ENCODE measurements at regions not wholly inside any gene's neighbourhood (a gene's known extent, or its start where the extent isn't known, plus 50 kb on each side); places are given as distances from the start of the nearest gene placed in this dataset.

DNA sequence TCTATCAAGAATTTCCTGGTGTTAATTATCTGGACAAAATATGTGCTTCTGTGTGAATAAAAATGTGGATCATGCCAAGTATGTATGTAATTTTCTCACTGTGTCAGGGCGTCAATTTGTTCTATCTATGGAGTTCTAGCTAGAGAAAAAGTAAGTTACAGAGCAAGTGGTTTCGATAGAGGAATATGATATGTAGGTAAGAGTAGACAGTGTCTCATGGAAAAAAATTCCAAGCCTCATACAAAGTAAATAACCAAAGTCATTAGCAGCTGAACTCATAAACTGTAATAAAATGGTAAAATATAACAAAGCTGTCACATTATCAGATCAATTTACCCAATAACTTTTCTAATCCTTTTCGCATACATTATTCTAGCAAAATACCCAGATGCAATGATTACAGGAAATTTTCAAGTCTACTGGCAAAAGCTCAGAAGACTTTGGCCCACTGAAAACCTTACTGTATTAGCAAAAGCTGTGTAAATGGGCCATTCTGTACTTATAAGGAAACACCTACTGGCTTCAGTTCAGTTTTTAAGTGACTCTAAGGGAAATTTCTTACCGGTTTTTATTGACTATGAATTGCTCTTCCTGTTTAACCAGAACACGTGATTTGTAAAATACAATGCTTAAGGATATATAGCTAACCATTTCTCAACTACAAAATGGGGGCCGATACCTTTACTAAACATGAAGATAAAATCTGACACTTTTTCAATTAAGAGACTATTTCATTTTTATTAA lies 121.0 kb upstream of the ARSJ start:
- Histone ChIP-seq H3K36me3 (no peaks in the 10 kb centered on the region), H3K27me3 (no peaks in the 10 kb centered on the region), H3K4me3 (no peak overlapping the region), H3K9me3 (no peaks in the 10 kb centered on the region), H3K27ac (no peak overlapping the region), H3K4me1 (no peaks in the 10 kb centered on the region)
- TF ChIP-seq POLR2AphosphoS5 (IDR thresholded peaks at IDR 0.05; ENCODE audit: insufficient read depth in 1 of 2, low read depth in 1 of 2) (no peak), POLR2A (IDR thresholded peaks at IDR 0.05) (no peak)
- TF ChIP-seq, protein P1, sequence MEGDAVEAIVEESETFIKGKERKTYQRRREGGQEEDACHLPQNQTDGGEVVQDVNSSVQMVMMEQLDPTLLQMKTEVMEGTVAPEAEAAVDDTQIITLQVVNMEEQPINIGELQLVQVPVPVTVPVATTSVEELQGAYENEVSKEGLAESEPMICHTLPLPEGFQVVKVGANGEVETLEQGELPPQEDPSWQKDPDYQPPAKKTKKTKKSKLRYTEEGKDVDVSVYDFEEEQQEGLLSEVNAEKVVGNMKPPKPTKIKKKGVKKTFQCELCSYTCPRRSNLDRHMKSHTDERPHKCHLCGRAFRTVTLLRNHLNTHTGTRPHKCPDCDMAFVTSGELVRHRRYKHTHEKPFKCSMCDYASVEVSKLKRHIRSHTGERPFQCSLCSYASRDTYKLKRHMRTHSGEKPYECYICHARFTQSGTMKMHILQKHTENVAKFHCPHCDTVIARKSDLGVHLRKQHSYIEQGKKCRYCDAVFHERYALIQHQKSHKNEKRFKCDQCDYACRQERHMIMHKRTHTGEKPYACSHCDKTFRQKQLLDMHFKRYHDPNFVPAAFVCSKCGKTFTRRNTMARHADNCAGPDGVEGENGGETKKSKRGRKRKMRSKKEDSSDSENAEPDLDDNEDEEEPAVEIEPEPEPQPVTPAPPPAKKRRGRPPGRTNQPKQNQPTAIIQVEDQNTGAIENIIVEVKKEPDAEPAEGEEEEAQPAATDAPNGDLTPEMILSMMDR (IDR thresholded peaks at IDR 0.05) = no peak
- intact Hi-C loops (cut with DNase I) = no loop called here
- DNase-seq (ENCODE audit: extremely low spot score in 2 of 2) = no peak

DNA sequence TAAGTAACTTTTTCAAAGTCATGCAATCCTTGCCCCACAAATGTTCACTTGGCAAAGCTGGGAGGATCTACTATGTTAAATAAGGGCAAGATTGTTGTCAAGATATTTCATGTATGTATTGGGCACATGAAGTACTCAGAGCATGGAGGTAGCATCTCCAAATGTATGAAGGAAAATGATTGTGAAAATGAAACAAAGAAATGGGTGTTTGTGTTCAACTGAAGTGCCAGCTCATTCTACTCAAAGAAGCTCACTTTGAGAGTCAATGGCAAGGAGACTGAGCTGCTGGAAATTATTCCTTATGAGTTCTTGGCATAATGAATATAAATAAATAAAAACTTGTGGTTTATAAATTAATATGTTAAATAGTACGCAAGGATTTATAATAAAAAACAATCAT lies 124.5 kb upstream of the ARSJ start:
- no peak for DNase-seq (ENCODE audit: extremely low spot score in 2 of 2)
- no peaks in the 10 kb centered on the region for H3K9me3 ChIP-seq
- no peaks in the 10 kb centered on the region for H3K4me1 ChIP-seq
- H3K27ac ChIP-seq = no peak overlapping the region
- H3K36me3 ChIP-seq = no peaks in the 10 kb centered on the region
- H3K4me3 ChIP-seq = no peak overlapping the region
- TF ChIP-seq, protein P1 (IDR thresholded peaks at IDR 0.05) = no peak
- H3K27me3 ChIP-seq = no peaks in the 10 kb centered on the region
- intact Hi-C loops (cut with DNase I) = no loop called here

DNA sequence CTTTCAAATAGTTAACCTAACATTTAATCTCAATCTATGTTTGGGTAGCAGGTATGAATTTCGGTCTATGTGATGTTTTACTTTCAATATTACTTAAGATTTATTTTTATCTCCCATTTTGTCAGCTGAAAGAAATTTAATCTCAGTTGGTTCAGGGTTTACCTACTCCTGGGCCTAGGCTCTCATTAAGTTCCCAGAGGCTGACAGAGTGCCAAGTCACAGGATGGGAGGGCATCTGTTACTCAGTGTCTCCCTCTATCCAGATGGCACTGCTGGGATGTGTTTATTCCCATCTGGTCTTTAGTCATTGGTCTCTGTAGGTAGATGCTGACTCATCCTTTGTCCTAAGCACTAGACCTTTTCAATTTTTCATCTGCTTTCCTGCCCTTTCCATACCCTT lies 129.4 kb upstream of the ARSJ start:
- H3K4me1 ChIP-seq = no peaks in the 10 kb centered on the region
- no peaks in the 10 kb centered on the region for H3K9me3 ChIP-seq
- no peak overlapping the region for H3K4me3 ChIP-seq
- no peak overlapping the region for H3K27ac ChIP-seq
- DNase-seq (ENCODE audit: extremely low spot score in 2 of 2) = no peak
- TF ChIP-seq POLR2AphosphoS5 (IDR thresholded peaks at IDR 0.05; ENCODE audit: insufficient read depth in 1 of 2, low read depth in 1 of 2) (no peak), POLR2A (IDR thresholded peaks at IDR 0.05) (no peak)
- TF ChIP-seq, protein P1 (IDR thresholded peaks at IDR 0.05) = no peak
- intact Hi-C loops (cut with DNase I) = no loop called here
- H3K36me3 ChIP-seq = no peaks in the 10 kb centered on the region
- H3K27me3 ChIP-seq = no peaks in the 10 kb centered on the region

DNA sequence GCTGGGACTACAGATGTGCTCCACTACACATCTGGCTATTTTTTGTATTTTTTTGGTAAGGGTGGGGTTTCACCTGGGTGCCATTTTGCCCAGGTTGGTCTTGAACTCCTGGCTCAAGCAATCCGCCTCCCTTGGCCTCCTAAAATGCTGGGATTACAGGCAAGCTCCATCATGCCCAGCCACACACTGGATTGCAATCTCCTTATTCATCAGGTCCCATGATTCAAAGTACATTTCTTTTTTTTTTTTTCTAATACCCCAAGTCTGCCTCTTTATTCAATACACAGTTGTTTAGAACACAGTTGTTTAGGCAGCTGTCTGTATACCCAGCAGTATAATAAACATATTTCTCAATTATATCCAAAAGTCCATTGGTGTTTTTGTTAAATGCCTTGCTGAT lies 130.3 kb upstream of the ARSJ start:
- no peak for TF ChIP-seq POLR2AphosphoS5 (IDR thresholded peaks at IDR 0.05; ENCODE audit: insufficient read depth in 1 of 2, low read depth in 1 of 2)
- TF ChIP-seq, protein P1 (IDR thresholded peaks at IDR 0.05) = no peak
- TF ChIP-seq POLR2A (IDR thresholded peaks at IDR 0.05) = no peak
- no peak for DNase-seq (ENCODE audit: extremely low spot score in 2 of 2)
- no peaks in the 10 kb centered on the region for H3K4me1 ChIP-seq
- no peak overlapping the region for H3K4me3 ChIP-seq
- no peaks in the 10 kb centered on the region for H3K27me3 ChIP-seq
- H3K27ac ChIP-seq = no peak overlapping the region
- intact Hi-C loops (cut with DNase I) = no loop called here
- no peaks in the 10 kb centered on the region for H3K36me3 ChIP-seq
- no peaks in the 10 kb centered on the region for H3K9me3 ChIP-seq

DNA sequence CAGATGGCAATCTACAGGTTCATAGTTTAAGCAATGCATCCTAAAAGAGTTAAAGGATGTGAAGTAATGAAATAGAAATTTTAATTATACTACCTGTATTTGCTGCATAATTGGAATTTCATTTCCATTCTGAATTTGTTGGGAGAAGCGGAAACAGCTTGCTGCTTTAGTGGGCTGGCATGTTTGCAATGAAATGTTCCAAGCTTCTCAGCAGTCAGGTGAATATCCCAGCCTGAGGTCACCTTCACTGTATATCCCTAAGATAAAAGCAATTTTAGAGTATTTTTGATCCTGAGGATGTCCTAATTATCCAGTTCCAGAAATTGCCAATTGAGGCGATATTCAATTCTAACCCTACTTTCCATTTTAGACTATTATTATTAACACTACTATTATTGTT lies 136.1 kb upstream of the ARSJ start:
- no peak for DNase-seq (ENCODE audit: extremely low spot score in 2 of 2)
- TF ChIP-seq POLR2A (IDR thresholded peaks at IDR 0.05) (no peak), POLR2AphosphoS5 (IDR thresholded peaks at IDR 0.05; ENCODE audit: insufficient read depth in 1 of 2, low read depth in 1 of 2) (no peak)
- TF ChIP-seq, protein P1 (IDR thresholded peaks at IDR 0.05) = no peak
- Histone ChIP-seq H3K4me1 (no peaks in the 10 kb centered on the region), H3K9me3 (no peaks in the 10 kb centered on the region), H3K27me3 (no peaks in the 10 kb centered on the region), H3K4me3 (no peak overlapping the region), H3K27ac (no peak overlapping the region), H3K36me3 (no peaks in the 10 kb centered on the region)
- intact Hi-C loops (cut with DNase I) = no loop called here

Measured in vagina (tissue), 2 donors.